GM19463 (cell line): ENCODE measurements at regions not wholly inside any gene's neighbourhood (a gene's known extent, or its start where the extent isn't known, plus 50 kb on each side); places are given as distances from the start of the nearest gene placed in this dataset.

Source experiments
- ATAC-seq: cut with Tn5 transposase; IDR thresholded peaks from one replicate; pipeline ENCODE4 v1.9.1; 2021; ENCODE audit warnings: mild to moderate bottlenecking, moderate library complexity; ENCODE audit not compliant: unreplicated experiment

DNA sequence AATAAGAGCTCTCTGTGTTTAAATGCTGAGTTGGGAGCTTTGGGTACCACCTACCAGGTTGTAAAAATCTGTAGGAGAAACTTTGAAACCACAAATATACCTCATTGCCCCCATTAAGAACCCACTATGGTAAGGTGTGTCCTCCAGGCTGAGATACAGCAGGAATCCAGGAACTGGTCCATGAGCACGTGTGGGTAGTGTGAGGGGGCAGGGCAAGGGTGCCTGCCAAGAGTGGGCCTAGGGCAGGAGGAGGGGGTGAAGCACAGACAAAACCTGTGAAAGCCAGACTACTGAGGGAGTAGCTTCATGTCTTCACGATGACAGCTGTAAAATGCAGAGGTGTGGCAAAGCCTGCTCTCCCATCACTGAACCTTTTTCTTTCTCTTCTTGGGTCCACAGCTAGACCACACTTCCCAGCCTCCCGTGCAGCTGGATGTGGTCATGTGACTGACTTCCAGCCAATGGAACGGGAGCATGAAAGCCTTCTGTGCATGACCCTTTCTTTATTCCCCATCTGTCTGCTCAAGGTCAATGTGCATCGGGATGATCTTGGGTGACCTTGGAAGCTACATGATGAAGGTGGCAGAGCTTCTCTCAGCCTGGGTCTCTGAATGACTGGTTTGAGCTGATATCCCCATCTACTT, 51.1 kb upstream of the POMGNT2 start:
- no peak for ATAC-seq

DNA sequence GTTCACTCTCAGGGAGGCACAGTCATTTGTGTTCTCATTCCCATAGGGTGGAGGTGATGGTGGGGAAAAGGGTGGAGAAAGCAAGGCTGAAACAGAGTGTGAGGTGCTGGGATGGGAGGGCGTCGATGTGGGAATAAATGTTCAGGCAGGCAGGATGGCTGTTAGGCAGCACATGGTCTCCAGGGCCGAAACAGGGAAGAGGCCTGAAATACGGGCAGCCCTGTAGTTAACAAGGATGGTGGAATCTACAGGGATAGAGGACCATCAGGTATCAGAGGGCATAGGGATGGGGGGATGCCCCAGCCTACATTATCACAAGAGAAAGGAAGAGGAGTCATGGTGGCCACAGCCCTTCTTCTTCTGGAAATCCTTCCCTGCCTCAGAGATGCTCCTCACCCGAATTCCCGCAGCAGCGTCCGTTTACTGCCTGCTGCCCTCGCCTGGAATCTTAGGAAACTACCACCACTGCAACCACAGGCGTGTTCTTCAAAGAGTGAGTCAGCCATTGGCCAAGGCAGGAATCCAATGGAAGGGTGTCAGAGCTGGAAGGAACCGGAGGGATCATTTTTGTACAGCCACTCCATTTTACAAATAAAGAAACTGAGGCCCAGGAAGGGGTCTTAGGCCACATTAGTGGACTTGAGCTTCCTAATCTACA, 49.7 kb upstream of the POMGNT2 start:
- ATAC-seq: no peak
